ENCODE measurements at regions not wholly inside any gene's neighbourhood (a gene's known extent, or its start where the extent isn't known, plus 50 kb on each side); places are given as distances from the start of the nearest gene placed in this dataset.

DNA sequence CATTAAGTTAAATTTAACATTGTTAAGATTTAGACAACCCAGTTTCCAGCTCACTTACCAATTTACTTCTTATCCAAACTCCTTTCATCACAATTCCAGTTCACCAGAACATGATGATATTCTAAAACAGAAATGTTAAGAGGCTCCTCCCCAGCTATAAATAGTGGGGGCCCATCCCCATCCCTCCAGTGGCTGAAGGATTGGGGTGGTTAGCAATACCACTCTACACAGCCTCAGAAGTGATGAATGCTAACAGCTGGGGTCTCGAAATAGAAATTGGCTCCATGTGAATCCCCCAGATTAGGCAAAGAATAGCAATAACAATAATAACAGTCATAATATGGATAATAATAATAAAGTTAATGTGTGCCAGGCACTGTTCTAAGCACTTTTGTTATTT lies 97.9 kb upstream of the NCAM1 start:
- TF ChIP-seq CTCF (IDR thresholded peaks at IDR 0.05) = no peak
- TF ChIP-seq POLR2A (IDR thresholded peaks at IDR 0.05) = no peak
